Astrocyte (in vitro differentiated cells and primary cell): ENCODE measurements at regions not wholly inside any gene's neighbourhood (a gene's known extent, or its start where the extent isn't known, plus 50 kb on each side); places are given as distances from the start of the nearest gene placed in this dataset.

Source experiments
- EZH2 ChIP-seq: IDR thresholded peaks from 2 replicates; pipeline ENCODE4 v1.6.1; 2012; ENCODE audit warnings: mild to moderate bottlenecking, low read length, inconsistent platforms; ENCODE audit not compliant: insufficient read depth
- TF ChIP-seq, protein P1 (sequence below): IDR thresholded peaks from 2 replicates; pipeline ENCODE4 v1.5.1; 2011; ENCODE audit warnings: low read depth, mild to moderate bottlenecking, inconsistent platforms, low read length, moderate library complexity; ENCODE audit not compliant: insufficient read depth

DNA sequence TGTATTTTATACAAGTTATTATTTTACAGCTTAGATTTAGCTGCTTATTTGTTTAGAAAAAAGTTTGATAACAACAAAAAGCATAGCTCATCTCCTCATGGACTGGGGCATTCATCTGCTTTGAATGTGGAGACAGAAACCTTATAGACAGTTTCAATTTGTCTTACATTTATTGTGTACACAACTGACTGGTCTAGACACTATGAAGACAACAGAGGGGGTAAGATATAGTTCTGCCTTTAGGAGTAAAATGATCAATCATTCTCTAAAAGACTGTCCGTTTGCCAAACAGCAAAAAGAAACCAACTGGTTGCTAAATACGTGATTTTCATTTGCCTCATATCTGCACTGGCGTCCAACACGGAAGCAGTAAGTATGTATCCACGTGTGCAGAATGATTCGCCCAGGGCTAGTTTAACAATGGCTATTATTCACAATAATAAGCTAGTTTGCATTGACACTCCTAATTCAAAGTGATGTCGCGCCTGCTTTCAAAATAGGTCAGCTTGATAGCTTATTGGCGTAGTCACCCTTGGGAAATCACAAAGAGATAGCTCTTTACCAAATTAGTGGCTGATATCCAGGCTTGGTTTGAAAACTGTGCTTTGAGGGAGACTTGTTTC, 153.6 kb downstream of the BMP2 start:
- TF ChIP-seq, protein P1, sequence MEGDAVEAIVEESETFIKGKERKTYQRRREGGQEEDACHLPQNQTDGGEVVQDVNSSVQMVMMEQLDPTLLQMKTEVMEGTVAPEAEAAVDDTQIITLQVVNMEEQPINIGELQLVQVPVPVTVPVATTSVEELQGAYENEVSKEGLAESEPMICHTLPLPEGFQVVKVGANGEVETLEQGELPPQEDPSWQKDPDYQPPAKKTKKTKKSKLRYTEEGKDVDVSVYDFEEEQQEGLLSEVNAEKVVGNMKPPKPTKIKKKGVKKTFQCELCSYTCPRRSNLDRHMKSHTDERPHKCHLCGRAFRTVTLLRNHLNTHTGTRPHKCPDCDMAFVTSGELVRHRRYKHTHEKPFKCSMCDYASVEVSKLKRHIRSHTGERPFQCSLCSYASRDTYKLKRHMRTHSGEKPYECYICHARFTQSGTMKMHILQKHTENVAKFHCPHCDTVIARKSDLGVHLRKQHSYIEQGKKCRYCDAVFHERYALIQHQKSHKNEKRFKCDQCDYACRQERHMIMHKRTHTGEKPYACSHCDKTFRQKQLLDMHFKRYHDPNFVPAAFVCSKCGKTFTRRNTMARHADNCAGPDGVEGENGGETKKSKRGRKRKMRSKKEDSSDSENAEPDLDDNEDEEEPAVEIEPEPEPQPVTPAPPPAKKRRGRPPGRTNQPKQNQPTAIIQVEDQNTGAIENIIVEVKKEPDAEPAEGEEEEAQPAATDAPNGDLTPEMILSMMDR: no peak
- no peak for TF ChIP-seq EZH2
